ENCODE measurements at regions not wholly inside any gene's neighbourhood (a gene's known extent, or its start where the extent isn't known, plus 50 kb on each side); places are given as distances from the start of the nearest gene placed in this dataset.

- no peak overlapping the region for H2AK9ac ChIP-seq (replicated peaks; ENCODE audit: low read depth, low read length, poor library complexity)
- H3K27ac ChIP-seq (ENCODE audit: insufficient read depth, low read length) = no peak overlapping the region
- no peak for DNase-seq
- dilution Hi-C loops (cut with HindIII; ENCODE audit: low sequenced_read_pairs, unreplicated experiment) = no loop called here
- no peak overlapping the region for H3K18ac ChIP-seq (ENCODE audit: low read depth, low read length)
- H4K91ac ChIP-seq (ENCODE audit: insufficient read depth, low read depth, low read length) = no peak overlapping the region
- in situ Hi-C loops (cut with MboI; ENCODE audit: low sequenced_read_pairs) = no loop called here
- H2BK120ac ChIP-seq (ENCODE audit: low read depth, low read length) = no peak overlapping the region
- no TSS peak for BruUV-seq (replicated peaks)
- ChIA-PET CTCF (no interaction called here), POLR2A (ENCODE audit: unreplicated experiment) (no interaction called here)
- intact Hi-C loops (cut with micrococcal nuclease) = no loop called here
- H3K4me1 ChIP-seq (ENCODE audit: control insufficient read depth, insufficient read depth, low read length) = no peaks in the 10 kb centered on the region
- no peak overlapping the region for H2BK5ac ChIP-seq (ENCODE audit: low read depth, low read length, poor library complexity, severe bottlenecking)
- no peak overlapping the region for H3K4me2 ChIP-seq (ENCODE audit: low read depth, low read length)
- H3K27me3 ChIP-seq (ENCODE audit: control insufficient read depth, insufficient read depth, low read length) = no peaks in the 10 kb centered on the region
- H3K9me1 ChIP-seq (ENCODE audit: insufficient read depth, low read length) = no peaks in the 10 kb centered on the region
- no peak overlapping the region for H4K8ac ChIP-seq (ENCODE audit: low read depth in 2 of 2, low read length in 2 of 2)
- H3K79me1 ChIP-seq (ENCODE audit: low read depth in 1 of 2, low read length in 2 of 2) = no peaks in the 10 kb centered on the region
- H3K4ac ChIP-seq (ENCODE audit: low read depth, low read length) = no peak overlapping the region
- H3K9ac ChIP-seq (ENCODE audit: low read depth, low read length) = no peak overlapping the region
- no peak overlapping the region for H3K4me3 ChIP-seq (ENCODE audit: insufficient read depth, low read depth, low read length)
- H4K20me1 ChIP-seq (ENCODE audit: insufficient read depth, low read length) = no peaks in the 10 kb centered on the region
- WGBS, 2 experiments (ENCODE audit: extremely low coverage in 2 of 2, insufficient read length in 1 of 2) = 58% methylated on average over 2 of the region's 6 CpGs; no CpG with 5 or more reads in 1 of the 2 experiments
- H3K9me3 ChIP-seq (ENCODE audit: control insufficient read depth, insufficient read depth, low read length) = peaks cover 6% of the 10 kb centered on the region; the same call in 1 of the 2 replicates
- H2AFZ ChIP-seq (replicated peaks; ENCODE audit: low read length, poor library complexity) = no peak overlapping the region
- H3K23ac ChIP-seq (ENCODE audit: low read depth, low read length) = no peak overlapping the region
- H2AK5ac ChIP-seq (ENCODE audit: low read depth, low read length) = no peak overlapping the region
- ATAC-seq (ENCODE audit: low read depth) = no peak
- no peak overlapping the region for H2BK15ac ChIP-seq (ENCODE audit: low read depth, low read length)
- H3K56ac ChIP-seq (ENCODE audit: extremely low read depth, insufficient read depth, low read length) = no peak overlapping the region
- TF ChIP-seq MXI1 (IDR thresholded peaks at IDR 0.05; ENCODE audit: borderline replicate concordance, low read depth, low read length) (no peak), USF2 (IDR thresholded peaks at IDR 0.05; ENCODE audit: low read depth, low read length) (no peak), ELK1 (IDR thresholded peaks at IDR 0.05; ENCODE audit: borderline replicate concordance, low read depth, low read length) (no peak), CTCF (conservative IDR thresholded peaks at IDR 0.05; ENCODE audit: low read depth, low read length) (no peak), CHD1 (IDR thresholded peaks at IDR 0.05; ENCODE audit: low read depth, low read length) (no peak), SMC3 (IDR thresholded peaks at IDR 0.05; ENCODE audit: low read depth, low read length) (no peak), RCOR1 (IDR thresholded peaks at IDR 0.05; ENCODE audit: insufficient replicate concordance, low read length) (no peak), NFE2L2 (IDR thresholded peaks at IDR 0.05; ENCODE audit: low read depth, low read length) (no peak), BHLHE40 (IDR thresholded peaks at IDR 0.05; ENCODE audit: low read depth, low read length) (no peak), MAFK (IDR thresholded peaks at IDR 0.05; ENCODE audit: low read depth, low read length) (no peak), RFX5 (IDR thresholded peaks at IDR 0.05; ENCODE audit: low read depth, low read length) (no peak), FOS (IDR thresholded peaks at IDR 0.05; ENCODE audit: low read depth, low read length) (no peak), RAD21 (IDR thresholded peaks at IDR 0.05; ENCODE audit: low read length) (no peak), CEBPB (IDR thresholded peaks at IDR 0.05; ENCODE audit: low read depth, low read length) (no peak), MAZ (IDR thresholded peaks at IDR 0.05; ENCODE audit: borderline replicate concordance, low read depth, low read length) (no peak), POLR2A (IDR thresholded peaks at IDR 0.05; ENCODE audit: low read depth, low read length) (no peak)
- H4K5ac ChIP-seq (ENCODE audit: low read depth, low read length) = no peak overlapping the region
- H3K36me3 ChIP-seq (ENCODE audit: control insufficient read depth, insufficient read depth, low read length) = no peaks in the 10 kb centered on the region
- no peak overlapping the region for H2BK20ac ChIP-seq (ENCODE audit: low read depth, low read length)
- no peak overlapping the region for H3K14ac ChIP-seq (replicated peaks; ENCODE audit: low read depth, low read length)
These were observed 970.9 kb downstream of the TBC1D32 start for GRCh38 chr6:120363429-120363828.

Data from IMR-90 (cell line).